SK-N-SH treated with all-trans-retinoic acid at 6 μM for 48 hours (cell line): ENCODE measurements at regions not wholly inside any gene's neighbourhood (a gene's known extent, or its start where the extent isn't known, plus 50 kb on each side); places are given as distances from the start of the nearest gene placed in this dataset.

Experiments used
- CREB5 ChIP-seq: fragments of 250-450 bp; sonication (Bioruptor Pico); IDR thresholded peaks from 2 replicates; pipeline ENCODE4 v1.5.1; 2020; ENCODE audit warnings: low read depth, mild to moderate bottlenecking, moderate library complexity
- ESRRG ChIP-seq: fragments of 250-450 bp; sonication (Bioruptor Pico); IDR thresholded peaks from 2 replicates; pipeline ENCODE4 v1.6.1; 2021; ENCODE audit warnings: mild to moderate bottlenecking
- OSR1 ChIP-seq: fragments of 250-450 bp; sonication (Bioruptor Pico); IDR thresholded peaks from 2 replicates; pipeline ENCODE4 v1.8.0; 2022; ENCODE audit warnings: moderate library complexity, mild to moderate bottlenecking, inconsistent platforms
- RARB ChIP-seq: fragments of 250-450 bp; sonication (Bioruptor Pico); IDR thresholded peaks from 2 replicates; pipeline ENCODE4 v1.8.0; 2021; ENCODE audit warnings: mild to moderate bottlenecking, moderate library complexity

DNA sequence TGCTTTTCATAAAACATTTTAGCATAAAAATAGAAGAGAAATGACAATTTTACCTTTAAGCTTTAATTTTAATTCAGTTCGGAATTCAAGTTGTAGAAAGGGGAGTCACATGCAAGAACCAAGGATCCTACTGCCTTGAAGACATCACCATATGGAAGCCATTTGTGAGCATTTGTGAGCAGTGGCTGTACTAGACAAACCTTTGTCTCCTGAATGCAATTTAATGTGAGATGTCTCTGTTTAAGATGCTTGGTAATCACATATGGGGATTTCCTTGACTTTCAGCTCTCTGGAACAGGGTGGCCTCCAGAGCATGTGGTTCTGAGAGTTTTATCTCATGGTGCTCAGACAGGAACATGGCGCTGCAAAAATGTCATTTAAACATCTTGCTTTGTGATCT, 421.8 kb downstream of the NYAP2 start:
- no peak for TF ChIP-seq RARB
- TF ChIP-seq OSR1, result no peak
- no peak for TF ChIP-seq ESRRG (CRISPR knock-in tag)
- TF ChIP-seq CREB5 (CRISPR knock-in tag), result no peak
